Keratinocyte (primary cell): ENCODE measurements at regions not wholly inside any gene's neighbourhood (a gene's known extent, or its start where the extent isn't known, plus 50 kb on each side); places are given as distances from the start of the nearest gene placed in this dataset.

Source experiments
- DNase-seq: peaks from one replicate; pipeline ENCODE4 v3.0.0-alpha.2; 2011; ENCODE audit warnings: low read depth, missing footprints, low spot score
- FAIRE-seq: peaks from 2 replicates; lab custom pipeline; 2011; peaks lifted over from hg19 to GRCh38; lab: Jason Lieb, UNC
- H2AFZ ChIP-seq: 2 replicates; pipeline ENCODE4 v1.6.0; 2012; ENCODE audit warnings: low read length, control low read depth, inconsistent platforms; ENCODE audit not compliant: control insufficient read depth
- H3K27ac ChIP-seq: 2 replicates; pipeline ENCODE4 v1.5.1; 2011; ENCODE audit warnings: low read length; ENCODE audit not compliant: control insufficient read depth, insufficient read depth
- H3K27me3 ChIP-seq: 3 replicates; pipeline ENCODE4 v1.6.0; 2011; ENCODE audit warnings: low read length; ENCODE audit not compliant: control insufficient read depth, insufficient read depth; ENCODE audit errors: extremely low read depth
- H3K36me3 ChIP-seq, 2 experiments: 2 replicates in 1 of 2; 3 replicates in 1 of 2; pipeline ENCODE4 v1.5.1; 2011; ENCODE audit warnings: low read length in 2 of 2, mild to moderate bottlenecking in 1 of 2; ENCODE audit not compliant: control insufficient read depth in 2 of 2, insufficient read depth in 2 of 2; ENCODE audit errors: extremely low read depth in 1 of 2
- H3K4me1 ChIP-seq: 3 replicates; pipeline ENCODE4 v1.5.1; 2011; ENCODE audit warnings: low read length; ENCODE audit not compliant: control insufficient read depth, insufficient read depth; ENCODE audit errors: extremely low read depth
- H3K4me2 ChIP-seq: 3 replicates; pipeline ENCODE4 v1.6.0; 2011; ENCODE audit warnings: low read depth, low read length; ENCODE audit not compliant: control insufficient read depth, insufficient read depth; ENCODE audit errors: extremely low read depth
- H3K4me3 ChIP-seq, 3 experiments: fragments of 200-600 bp in 1 of 3; sonication (generic) in 1 of 3; 2 replicates in 2 of 3; 3 replicates in 1 of 3; pipeline ENCODE4 v1.5.1; 2011 to 2016; ENCODE audit warnings: low read length in 3 of 3, mild to moderate bottlenecking in 3 of 3, control low read depth in 2 of 3, inconsistent platforms in 1 of 3, low read depth in 1 of 3, mixed read lengths in 1 of 3, mixed run types in 1 of 3, moderate library complexity in 1 of 3; ENCODE audit not compliant: control insufficient read depth in 2 of 3, insufficient read depth in 2 of 3; ENCODE audit errors: extremely low read depth in 1 of 3
- H3K79me2 ChIP-seq: 2 replicates; pipeline ENCODE4 v1.6.0; 2012; ENCODE audit warnings: low read length; ENCODE audit not compliant: control insufficient read depth, insufficient read depth
- H3K9ac ChIP-seq: 3 replicates; pipeline ENCODE4 v1.6.0; 2011; ENCODE audit warnings: low read length; ENCODE audit not compliant: control insufficient read depth, insufficient read depth; ENCODE audit errors: extremely low read depth
- H3K9me1 ChIP-seq: 3 replicates; pipeline ENCODE4 v1.6.0; 2011; ENCODE audit warnings: low read length; ENCODE audit not compliant: control insufficient read depth, insufficient read depth; ENCODE audit errors: extremely low read depth
- H3K9me3 ChIP-seq: 2 replicates; pipeline ENCODE4 v1.5.1; 2012; ENCODE audit warnings: low read depth, low read length; ENCODE audit not compliant: control insufficient read depth
- H4K20me1 ChIP-seq: 3 replicates; pipeline ENCODE4 v1.6.0; 2011; ENCODE audit warnings: low read length; ENCODE audit not compliant: control insufficient read depth, insufficient read depth; ENCODE audit errors: extremely low read depth
- EZH2 ChIP-seq: IDR thresholded peaks from one replicate; pipeline ENCODE4 v1.6.1; 2012; ENCODE audit warnings: inconsistent platforms, mild to moderate bottlenecking, low read length, moderate library complexity
- dilution Hi-C: fragments of 300-500 bp; cut with MboI; formaldehyde crosslinking; loops from one replicate; pipeline ENCODE4 v1.7.0; 2020; ENCODE audit warnings: low sequenced_read_pairs; ENCODE audit not compliant: extremely low pct_ligation_motif_present
- TF ChIP-seq, protein P1 (sequence below), 3 experiments: IDR thresholded peaks in 1 of 3; conservative IDR thresholded peaks in 1 of 3; optimal IDR thresholded peaks in 1 of 3; 2 replicates in 2 of 3; 3 replicates in 1 of 3; pipeline versions ENCODE3 to v1.5.1; 2011; ENCODE audit warnings: low read length in 3 of 3, mild to moderate bottlenecking in 3 of 3, moderate library complexity in 2 of 3, control low read depth in 1 of 3, inconsistent platforms in 1 of 3; ENCODE audit not compliant: insufficient read depth in 2 of 3; ENCODE audit errors: extremely low read depth in 1 of 3

- Histone ChIP-seq H3K36me3 (no peaks in the 10 kb centered on the region), H3K27ac (no peak overlapping the region), H3K9ac (no peak overlapping the region), H3K9me3 (no peaks in the 10 kb centered on the region), H3K79me2 (no peaks in the 10 kb centered on the region), H3K4me1 (no peaks in the 10 kb centered on the region), H3K9me1 (no peaks in the 10 kb centered on the region), H3K27me3 (no peaks in the 10 kb centered on the region), H3K4me3 (no peak overlapping the region), H4K20me1 (no peaks in the 10 kb centered on the region), H2AFZ (no peak overlapping the region), H3K4me2 (no peak overlapping the region)
- FAIRE-seq, result no peak
- DNase-seq, result no peak
- TF ChIP-seq, protein P1, sequence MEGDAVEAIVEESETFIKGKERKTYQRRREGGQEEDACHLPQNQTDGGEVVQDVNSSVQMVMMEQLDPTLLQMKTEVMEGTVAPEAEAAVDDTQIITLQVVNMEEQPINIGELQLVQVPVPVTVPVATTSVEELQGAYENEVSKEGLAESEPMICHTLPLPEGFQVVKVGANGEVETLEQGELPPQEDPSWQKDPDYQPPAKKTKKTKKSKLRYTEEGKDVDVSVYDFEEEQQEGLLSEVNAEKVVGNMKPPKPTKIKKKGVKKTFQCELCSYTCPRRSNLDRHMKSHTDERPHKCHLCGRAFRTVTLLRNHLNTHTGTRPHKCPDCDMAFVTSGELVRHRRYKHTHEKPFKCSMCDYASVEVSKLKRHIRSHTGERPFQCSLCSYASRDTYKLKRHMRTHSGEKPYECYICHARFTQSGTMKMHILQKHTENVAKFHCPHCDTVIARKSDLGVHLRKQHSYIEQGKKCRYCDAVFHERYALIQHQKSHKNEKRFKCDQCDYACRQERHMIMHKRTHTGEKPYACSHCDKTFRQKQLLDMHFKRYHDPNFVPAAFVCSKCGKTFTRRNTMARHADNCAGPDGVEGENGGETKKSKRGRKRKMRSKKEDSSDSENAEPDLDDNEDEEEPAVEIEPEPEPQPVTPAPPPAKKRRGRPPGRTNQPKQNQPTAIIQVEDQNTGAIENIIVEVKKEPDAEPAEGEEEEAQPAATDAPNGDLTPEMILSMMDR (optimal IDR thresholded peaks at IDR 0.05 in 1 of 3, IDR thresholded peaks at IDR 0.05 in 1 of 3, conservative IDR thresholded peaks at IDR 0.05 in 1 of 3; ENCODE audit: extremely low read depth in 1 of 3, insufficient read depth in 2 of 3, low read length in 3 of 3), result no peak
- no peak for TF ChIP-seq EZH2
- dilution Hi-C loops, result no loop called here
Observed at GRCh38 chr4:141909541-141909940, 273.2 kb downstream of the IL15 start.

GRCh38 chr4:141912831-141913230 lies 276.4 kb downstream of the IL15 start:
- no peak overlapping the region for H3K4me3 ChIP-seq
- no peaks in the 10 kb centered on the region for H3K9me3 ChIP-seq
- dilution Hi-C loops, result no loop called here
- no peaks in the 10 kb centered on the region for H4K20me1 ChIP-seq
- no peak overlapping the region for H3K9ac ChIP-seq
- H3K4me2 ChIP-seq, result no peak overlapping the region
- no peak for FAIRE-seq
- H2AFZ ChIP-seq, result no peak overlapping the region
- no peaks in the 10 kb centered on the region for H3K36me3 ChIP-seq
- DNase-seq, result no peak
- no peaks in the 10 kb centered on the region for H3K4me1 ChIP-seq
- no peak for TF ChIP-seq EZH2
- TF ChIP-seq, protein P1 (optimal IDR thresholded peaks at IDR 0.05 in 1 of 3, IDR thresholded peaks at IDR 0.05 in 1 of 3, conservative IDR thresholded peaks at IDR 0.05 in 1 of 3; ENCODE audit: extremely low read depth in 1 of 3, insufficient read depth in 2 of 3, low read length in 3 of 3), result no peak
- H3K27ac ChIP-seq, result no peak overlapping the region
- no peaks in the 10 kb centered on the region for H3K9me1 ChIP-seq
- no peaks in the 10 kb centered on the region for H3K27me3 ChIP-seq
- no peaks in the 10 kb centered on the region for H3K79me2 ChIP-seq
